ENCODE measurements at regions not wholly inside any gene's neighbourhood (a gene's known extent, or its start where the extent isn't known, plus 50 kb on each side); places are given as distances from the start of the nearest gene placed in this dataset.

DNA sequence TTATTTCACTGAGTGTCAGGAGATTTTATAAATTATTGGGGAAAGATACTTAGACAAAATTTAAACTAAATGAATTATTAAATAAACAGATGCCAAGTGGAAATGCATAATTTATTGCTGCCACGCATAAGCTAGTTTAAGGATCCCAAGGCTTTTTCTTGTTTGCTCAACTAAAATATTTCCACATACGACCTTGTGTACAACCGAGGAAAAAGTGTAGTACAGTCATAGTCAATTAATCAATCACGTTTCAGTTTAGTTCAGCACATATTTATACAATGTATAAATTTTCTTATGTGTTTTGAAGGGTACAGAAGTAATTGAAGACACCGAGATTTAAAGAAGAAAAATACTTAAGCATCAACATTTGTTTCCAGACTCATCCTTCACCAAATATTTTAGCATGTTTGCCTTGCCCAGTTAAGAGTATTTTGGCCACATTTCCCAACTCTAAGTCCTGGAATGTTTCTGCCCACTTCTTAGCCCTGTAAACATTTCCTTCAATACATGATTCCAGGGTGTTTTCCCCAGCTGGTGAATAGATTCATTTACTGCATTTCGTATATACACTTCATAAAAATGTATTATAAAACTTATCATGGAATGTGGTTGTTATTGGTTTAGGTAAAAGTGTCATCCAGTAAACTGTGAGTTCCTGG is 652.9 kb downstream of the ELAVL2 start:
- TF ChIP-seq, protein P1, sequence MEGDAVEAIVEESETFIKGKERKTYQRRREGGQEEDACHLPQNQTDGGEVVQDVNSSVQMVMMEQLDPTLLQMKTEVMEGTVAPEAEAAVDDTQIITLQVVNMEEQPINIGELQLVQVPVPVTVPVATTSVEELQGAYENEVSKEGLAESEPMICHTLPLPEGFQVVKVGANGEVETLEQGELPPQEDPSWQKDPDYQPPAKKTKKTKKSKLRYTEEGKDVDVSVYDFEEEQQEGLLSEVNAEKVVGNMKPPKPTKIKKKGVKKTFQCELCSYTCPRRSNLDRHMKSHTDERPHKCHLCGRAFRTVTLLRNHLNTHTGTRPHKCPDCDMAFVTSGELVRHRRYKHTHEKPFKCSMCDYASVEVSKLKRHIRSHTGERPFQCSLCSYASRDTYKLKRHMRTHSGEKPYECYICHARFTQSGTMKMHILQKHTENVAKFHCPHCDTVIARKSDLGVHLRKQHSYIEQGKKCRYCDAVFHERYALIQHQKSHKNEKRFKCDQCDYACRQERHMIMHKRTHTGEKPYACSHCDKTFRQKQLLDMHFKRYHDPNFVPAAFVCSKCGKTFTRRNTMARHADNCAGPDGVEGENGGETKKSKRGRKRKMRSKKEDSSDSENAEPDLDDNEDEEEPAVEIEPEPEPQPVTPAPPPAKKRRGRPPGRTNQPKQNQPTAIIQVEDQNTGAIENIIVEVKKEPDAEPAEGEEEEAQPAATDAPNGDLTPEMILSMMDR (IDR thresholded peaks at IDR 0.05), result no peak
- no peak for TF ChIP-seq POLR2AphosphoS5 (IDR thresholded peaks at IDR 0.05)

Measured in esophagus muscularis mucosa (tissue), 3 donors.